HG03064 (cell line): ENCODE measurements at regions not wholly inside any gene's neighbourhood (a gene's known extent, or its start where the extent isn't known, plus 50 kb on each side); places are given as distances from the start of the nearest gene placed in this dataset.

Source experiments
- ATAC-seq: cut with Tn5 transposase; IDR thresholded peaks from one replicate; pipeline ENCODE4 v1.9.1; 2021; ENCODE audit warnings: low read depth; ENCODE audit not compliant: unreplicated experiment

GRCh38 chr9:81833563-81834345 is 94.5 kb upstream of the SPATA31D4 start:
- no peak for ATAC-seq

DNA sequence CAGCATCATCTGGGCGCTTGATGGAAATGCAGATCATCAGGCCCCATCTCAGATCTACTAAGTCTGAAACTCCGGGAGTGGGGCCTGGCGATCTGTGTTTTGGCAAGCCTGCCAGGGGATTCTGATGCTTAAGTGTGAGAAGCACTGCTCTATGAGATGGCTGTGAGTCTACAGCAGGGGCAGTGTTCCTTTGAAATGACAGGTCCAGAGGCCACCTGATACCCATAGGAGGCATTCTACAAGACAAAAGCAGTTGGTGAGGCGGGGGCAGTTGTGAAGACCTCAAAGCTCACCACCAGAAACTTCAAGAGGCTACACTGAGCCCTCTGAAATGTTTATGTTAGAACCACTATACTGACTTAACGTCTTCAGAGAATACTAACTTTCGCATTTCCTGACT is 86.9 kb upstream of the SPATA31D4 start:
- ATAC-seq: no peak

GRCh38 chr9:81844131-81844567 is 84.1 kb upstream of the SPATA31D4 start:
- no peak for ATAC-seq

DNA sequence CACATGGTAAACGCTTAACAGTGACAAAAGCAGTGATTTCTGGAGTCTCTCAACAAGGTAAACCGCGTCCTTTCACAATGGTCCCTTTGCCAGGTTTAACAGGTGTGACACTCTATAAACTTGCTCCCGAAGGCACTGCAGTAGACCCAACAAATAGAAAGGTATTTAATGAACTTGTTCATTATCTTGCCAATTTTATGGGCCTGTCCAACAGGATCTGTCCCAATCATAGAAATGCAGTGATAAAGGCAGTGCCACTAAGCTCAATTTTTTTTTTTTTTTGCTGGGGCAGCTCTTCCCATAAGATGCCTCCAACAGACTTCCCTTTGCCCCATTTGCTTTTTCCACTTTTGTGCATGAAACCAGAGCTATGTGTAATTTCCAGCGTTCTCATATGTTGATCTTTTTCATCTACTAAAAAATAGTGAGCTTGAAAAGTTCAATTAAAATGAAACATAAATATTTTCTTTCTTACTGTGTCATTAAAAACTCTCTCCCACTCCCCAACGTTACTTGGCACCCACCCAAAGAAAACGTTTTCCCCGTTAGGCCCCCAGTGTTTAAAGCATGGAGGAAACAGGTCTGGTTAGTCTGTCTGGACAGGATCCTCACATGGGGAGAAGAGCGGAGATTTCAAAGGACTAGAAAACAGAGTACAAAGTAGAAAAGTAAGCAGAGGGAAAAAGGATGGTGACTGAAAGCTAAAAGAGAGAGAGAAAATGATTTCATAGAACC is 80.9 kb upstream of the SPATA31D4 start:
- ATAC-seq: no peak

GRCh38 chr9:81848472-81848871 is 79.8 kb upstream of the SPATA31D4 start:
- ATAC-seq: no peak

GRCh38 chr9:81849631-81850259 is 78.5 kb upstream of the SPATA31D4 start:
- no peak for ATAC-seq

GRCh38 chr9:81850724-81851123 is 77.5 kb upstream of the SPATA31D4 start:
- no peak for ATAC-seq

DNA sequence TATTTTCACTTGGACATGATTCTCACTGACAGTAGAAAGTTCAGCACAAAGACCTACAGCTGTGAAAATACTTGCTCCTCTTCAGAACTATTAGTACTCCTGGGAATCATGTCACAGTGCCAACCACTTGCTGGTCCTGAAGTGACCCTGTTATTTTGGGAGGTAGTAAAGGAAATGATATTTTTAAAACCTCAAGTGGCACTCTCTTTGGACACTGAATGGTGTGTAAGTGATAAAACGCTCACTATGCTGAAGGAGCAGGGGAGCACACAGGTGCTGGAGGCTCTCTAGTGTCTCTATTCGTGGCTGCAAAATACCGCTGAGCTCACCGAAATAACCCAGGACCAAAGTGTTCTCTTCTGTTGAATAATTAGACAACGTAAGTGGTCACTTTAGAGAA is 76.9 kb upstream of the SPATA31D4 start:
- no peak for ATAC-seq

GRCh38 chr9:81852820-81853219 is 75.4 kb upstream of the SPATA31D4 start:
- no peak for ATAC-seq

DNA sequence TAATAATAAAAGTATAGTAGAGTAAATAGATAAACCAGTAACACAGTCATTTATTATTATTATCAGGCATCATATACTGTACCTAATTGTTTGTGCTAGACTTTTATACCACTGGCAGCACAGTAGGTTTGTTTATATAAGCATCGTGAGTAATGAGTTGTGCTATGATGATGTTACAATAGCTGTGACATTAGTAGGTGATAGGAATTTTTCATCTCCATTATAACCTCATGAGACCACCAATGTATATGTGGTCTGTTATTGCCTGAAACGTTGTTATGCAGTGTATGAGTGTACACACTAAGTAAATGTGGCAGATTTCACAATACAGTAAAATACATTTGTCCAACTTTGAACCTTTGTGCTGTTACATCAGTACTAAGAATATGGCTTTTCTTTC is 72.7 kb upstream of the SPATA31D4 start:
- no peak for ATAC-seq

- no peak for ATAC-seq
Measured at GRCh38 chr9:81858657-81859430, 69.4 kb upstream of the SPATA31D4 start.

- no peak for ATAC-seq
Measured at GRCh38 chr9:81860581-81860980, 67.6 kb upstream of the SPATA31D4 start.

DNA sequence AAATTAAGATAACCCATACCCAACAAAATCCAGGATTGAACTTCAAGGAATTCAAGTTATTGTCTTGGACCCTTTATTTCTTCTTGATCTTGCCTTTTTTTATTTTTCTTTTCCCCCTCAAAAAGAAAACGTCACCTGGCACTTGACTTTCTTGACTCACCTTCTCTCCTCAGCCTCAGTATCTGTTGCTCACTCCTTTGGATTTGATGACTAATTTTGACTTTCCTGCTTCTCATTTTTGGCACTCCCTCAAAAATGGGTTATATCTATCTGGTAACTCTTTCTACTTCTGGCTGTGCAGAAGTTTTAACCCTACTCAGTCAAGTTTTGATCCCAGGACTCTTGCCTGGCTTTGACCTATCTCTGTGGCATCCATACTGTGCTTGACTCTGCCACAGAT is 66.6 kb upstream of the SPATA31D4 start:
- no peak for ATAC-seq

- no peak for ATAC-seq
Measured at GRCh38 chr9:81868145-81868544, 60.1 kb upstream of the SPATA31D4 start.

DNA sequence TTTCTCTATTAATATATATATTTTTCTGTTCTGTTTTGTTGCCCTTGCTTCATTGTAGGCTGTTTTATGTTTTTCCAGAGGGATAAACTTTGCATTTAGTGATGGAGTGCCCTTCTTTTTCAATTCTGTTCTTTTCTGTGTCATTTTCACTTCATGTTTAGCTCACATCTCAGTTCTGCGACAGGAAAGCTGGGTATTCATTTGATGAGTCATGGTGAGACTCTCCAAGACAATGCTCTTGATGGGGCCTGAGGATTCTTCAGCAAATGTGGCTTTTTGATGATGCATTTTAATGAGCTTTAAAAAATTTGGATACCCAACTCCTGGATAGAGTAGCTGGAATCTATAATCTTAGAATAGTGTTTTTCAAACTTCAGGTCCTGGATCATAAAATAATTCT is 56.5 kb upstream of the SPATA31D4 start:
- ATAC-seq: no peak

DNA sequence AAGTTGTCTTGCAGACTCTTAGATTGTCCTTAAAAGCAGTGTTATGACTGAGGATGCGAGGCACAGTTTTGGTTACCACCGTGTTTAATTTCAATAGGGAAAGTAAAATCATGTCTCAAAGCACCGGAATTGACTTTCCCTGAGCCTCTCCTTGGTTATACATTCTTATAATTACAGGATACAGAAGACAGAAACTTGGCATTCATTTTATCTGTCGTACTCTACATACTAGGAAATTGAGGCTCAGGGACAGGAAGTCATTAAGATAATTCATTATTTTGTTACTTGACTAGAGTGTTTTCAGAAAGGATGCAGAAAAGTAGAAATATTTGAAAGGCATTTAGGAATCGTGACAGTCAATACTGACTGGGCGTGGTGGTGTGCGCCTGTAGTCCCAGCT is 54.0 kb upstream of the SPATA31D4 start:
- no peak for ATAC-seq

GRCh38 chr9:81874931-81875330 is 53.3 kb upstream of the SPATA31D4 start:
- ATAC-seq: no peak

DNA sequence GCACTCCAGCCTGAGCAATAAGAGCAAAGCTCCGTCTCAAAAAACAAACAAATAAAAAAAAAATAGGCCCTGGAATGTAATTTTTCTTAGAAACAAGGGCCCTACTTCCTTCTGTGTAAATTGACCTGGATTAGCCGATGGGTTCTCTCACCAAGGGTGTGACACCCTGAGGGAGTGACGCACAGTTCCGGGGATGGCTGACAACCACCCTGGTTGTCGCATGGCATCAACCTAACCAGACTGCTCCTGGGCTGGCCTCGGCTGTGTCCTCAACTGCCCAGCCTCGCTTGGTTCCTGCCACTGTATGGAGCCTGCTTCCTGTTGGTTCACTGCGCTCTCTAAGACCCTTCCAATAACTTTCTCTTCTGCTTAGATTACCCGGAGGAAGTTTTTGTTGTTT is 51.2 kb upstream of the SPATA31D4 start:
- ATAC-seq: no peak
